NB4 (cell line): ENCODE measurements at regions not wholly inside any gene's neighbourhood (a gene's known extent, or its start where the extent isn't known, plus 50 kb on each side); places are given as distances from the start of the nearest gene placed in this dataset.

Experiments used
- DNase-seq: peaks from one replicate; pipeline ENCODE4 v3.0.0; 2010; ENCODE audit warnings: low read depth
- H3K4me3 ChIP-seq: one replicate; pipeline ENCODE4 v1.5.1; 2011; ENCODE audit warnings: mild to moderate bottlenecking, low read depth, low read length, moderate library complexity
- MYC ChIP-seq: IDR thresholded peaks from 2 replicates; pipeline ENCODE4 v1.6.1; 2011; ENCODE audit warnings: low read depth, low read length
- POLR2A ChIP-seq: IDR thresholded peaks from 2 replicates; pipeline ENCODE4 v1.6.1; 2011; ENCODE audit warnings: mild to moderate bottlenecking; ENCODE audit not compliant: insufficient read length; ENCODE audit errors: extremely low read depth
- TF ChIP-seq, protein P1 (sequence below): IDR thresholded peaks from one replicate; pipeline ENCODE4 v1.5.1; 2012; ENCODE audit warnings: low read depth, low read length
- TF ChIP-seq, protein P2 (sequence below): IDR thresholded peaks from 2 replicates; pipeline ENCODE4 v1.6.1; 2011; ENCODE audit warnings: low read depth, low read length

DNA sequence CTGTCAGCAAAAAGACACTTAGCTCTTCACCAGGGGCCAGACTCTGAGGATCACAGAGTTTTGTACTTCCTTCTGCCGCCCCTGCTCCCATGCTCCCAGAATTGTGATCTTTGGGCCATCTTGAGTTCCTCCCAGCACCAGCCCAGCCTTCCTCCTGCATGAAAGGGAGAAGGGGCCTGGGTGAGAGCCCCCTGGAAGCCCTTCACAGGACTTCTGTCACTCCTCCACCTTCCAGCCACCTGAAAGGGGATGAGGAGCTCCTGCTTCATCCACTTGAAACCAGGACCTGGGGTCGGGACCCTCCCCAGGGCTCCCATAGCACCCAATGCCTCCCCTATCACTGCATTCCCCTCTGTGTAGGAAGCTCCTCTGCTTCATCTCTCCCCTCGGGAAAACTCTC lies 174.2 kb downstream of the BUD13 start:
- H3K4me3 ChIP-seq, result no peak overlapping the region
- DNase-seq, result no peak

DNA sequence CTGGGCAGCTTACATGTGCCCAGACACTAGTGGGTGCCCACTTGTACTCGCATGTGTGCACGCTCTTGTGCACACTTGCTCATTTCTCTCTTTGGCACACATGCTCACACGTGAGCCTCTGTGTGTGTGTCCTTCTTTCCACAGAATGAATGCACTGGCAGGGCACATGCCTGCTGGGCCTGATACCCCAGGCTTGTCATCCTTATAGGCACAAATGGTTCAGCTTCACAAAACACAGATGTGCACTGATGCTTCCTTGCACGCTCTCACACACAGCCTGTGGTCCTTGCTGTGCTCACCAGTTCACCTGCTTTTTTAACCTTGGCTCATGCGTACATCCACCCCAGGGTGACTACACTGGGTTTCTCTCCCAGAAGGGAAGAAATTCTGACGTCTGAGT lies 174.8 kb downstream of the BUD13 start:
- DNase-seq, result no peak
- no peak overlapping the region for H3K4me3 ChIP-seq
- TF ChIP-seq, protein P1, sequence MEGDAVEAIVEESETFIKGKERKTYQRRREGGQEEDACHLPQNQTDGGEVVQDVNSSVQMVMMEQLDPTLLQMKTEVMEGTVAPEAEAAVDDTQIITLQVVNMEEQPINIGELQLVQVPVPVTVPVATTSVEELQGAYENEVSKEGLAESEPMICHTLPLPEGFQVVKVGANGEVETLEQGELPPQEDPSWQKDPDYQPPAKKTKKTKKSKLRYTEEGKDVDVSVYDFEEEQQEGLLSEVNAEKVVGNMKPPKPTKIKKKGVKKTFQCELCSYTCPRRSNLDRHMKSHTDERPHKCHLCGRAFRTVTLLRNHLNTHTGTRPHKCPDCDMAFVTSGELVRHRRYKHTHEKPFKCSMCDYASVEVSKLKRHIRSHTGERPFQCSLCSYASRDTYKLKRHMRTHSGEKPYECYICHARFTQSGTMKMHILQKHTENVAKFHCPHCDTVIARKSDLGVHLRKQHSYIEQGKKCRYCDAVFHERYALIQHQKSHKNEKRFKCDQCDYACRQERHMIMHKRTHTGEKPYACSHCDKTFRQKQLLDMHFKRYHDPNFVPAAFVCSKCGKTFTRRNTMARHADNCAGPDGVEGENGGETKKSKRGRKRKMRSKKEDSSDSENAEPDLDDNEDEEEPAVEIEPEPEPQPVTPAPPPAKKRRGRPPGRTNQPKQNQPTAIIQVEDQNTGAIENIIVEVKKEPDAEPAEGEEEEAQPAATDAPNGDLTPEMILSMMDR, result no peak
- TF ChIP-seq MYC (no peak), POLR2A (no peak)
- TF ChIP-seq, protein P2, sequence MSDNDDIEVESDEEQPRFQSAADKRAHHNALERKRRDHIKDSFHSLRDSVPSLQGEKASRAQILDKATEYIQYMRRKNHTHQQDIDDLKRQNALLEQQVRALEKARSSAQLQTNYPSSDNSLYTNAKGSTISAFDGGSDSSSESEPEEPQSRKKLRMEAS, result no peak

More for the DNA sequence above, 174.2 kb downstream of the BUD13 start:
- TF ChIP-seq MYC, result no peak
- TF ChIP-seq POLR2A, result no peak
- TF ChIP-seq, protein P2, result no peak
- TF ChIP-seq, protein P1, result no peak

DNA sequence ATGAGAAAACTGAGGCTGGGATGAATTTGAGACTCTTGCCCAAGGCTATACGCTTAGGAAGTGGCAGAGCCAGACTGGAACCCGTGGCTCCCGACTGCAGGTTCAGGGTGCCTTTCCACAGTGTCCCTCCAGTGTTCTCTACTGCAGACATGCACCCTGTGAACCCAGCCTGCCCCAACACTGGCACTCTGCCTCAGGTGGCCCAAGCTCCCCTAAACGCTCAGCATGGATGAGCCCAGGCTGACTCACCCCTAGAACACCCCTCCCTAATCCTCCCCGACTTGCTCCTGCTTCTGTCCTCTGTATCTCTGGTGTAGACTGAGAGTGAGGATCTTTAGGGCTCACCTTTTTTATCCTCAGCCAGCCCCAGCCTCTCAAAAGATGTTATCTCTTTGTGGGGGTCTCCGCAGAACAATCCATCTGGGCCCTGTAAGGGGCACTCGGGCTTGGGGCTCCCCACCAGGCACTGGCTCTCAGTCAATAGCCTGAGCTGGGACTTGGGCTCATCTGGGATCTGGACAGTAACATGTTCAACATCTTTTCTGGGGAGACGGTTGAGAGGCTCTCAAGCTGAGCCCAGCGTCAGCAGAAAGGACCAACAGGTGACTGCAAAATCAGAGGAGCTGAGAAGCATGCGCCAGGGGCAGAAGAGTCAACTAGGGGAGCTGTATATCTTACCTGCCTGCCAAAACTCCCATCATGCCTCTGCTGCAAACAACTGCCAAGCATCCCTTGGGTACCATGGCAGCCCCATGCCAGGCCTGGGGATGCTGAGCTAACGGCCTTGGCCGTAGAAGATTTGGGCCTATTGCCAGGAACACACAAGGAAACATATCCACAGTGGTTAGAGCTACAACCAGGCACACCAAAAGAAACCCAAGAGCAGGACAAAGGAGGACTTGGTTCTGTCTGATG lies 176.2 kb downstream of the BUD13 start:
- DNase-seq, result no peak
- H3K4me3 ChIP-seq, result no peak overlapping the region
- TF ChIP-seq, protein P1, result no peak
- no peak for TF ChIP-seq POLR2A
- TF ChIP-seq MYC, result no peak
- TF ChIP-seq, protein P2, result no peak

DNA sequence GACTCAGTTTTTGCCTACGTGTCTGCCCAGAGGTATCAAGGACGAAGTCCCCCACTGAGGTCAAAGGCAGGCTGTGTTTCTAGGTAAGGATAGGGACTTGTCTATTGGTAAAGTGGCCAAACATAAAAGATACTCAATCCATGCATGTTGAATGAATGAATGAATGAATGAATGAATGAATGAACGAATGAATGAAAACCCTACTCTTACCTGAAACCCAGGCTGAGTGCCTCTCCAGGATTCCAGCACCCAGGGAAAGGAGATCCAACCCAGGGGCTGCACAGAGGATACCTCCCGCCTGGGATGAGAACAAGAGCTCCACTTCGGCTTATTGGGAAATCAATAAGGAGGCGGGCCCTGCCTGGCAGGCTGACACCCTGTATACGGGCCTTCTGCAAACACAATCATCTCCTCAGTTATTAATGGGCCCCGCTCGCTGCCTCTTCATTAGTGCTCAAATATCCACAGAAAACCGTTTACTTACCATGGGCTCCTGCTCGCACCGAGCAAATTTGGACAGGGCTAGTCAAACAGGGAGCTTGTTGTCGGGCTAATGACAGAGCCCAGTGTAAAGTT lies 177.4 kb downstream of the BUD13 start:
- H3K4me3 ChIP-seq, result no peak overlapping the region
- DNase-seq, result no peak
- TF ChIP-seq POLR2A, result no peak
- TF ChIP-seq MYC, result no peak
- TF ChIP-seq, protein P1, result no peak
- TF ChIP-seq, protein P2, result no peak

DNA sequence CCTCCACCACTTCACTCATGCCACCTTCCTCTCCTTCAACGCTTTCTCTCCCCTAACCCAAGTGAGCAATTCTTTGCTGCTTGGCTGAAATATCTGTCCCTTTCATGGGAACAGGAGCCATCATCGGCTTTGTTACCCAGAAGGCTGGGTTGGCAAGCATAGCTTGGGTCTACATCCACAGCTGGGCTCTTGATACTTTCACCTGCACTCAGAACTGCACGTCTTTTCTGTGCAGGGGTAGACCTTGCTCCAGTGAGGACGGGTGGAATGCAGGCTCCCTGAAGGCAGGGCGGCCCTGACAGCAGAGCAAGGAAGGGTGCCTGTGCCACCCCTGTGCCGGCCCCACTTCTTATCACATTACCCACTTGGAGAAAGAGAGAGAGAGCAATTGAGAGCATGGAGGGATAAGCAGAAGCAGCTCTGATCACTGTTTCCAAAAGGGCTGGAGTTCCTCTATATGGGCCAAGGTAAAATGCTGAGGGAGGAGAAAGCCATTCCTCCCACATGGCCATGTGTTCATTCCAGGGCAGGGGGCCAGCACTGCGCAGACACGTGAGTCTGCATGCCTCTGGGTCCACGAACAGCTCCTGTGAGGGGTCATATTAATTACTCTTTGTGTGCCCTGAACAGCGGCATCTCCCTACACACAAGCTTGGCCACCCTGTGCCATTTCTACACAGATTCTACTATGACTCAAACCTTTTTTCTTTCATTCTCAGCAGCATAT lies 181.8 kb downstream of the BUD13 start:
- no peak overlapping the region for H3K4me3 ChIP-seq
- no peak for DNase-seq
- TF ChIP-seq, protein P1, result no peak
- TF ChIP-seq MYC, result no peak
- no peak for TF ChIP-seq POLR2A
- TF ChIP-seq, protein P2, result no peak
